Heart left ventricle (tissue), 13 donors: ENCODE measurements at regions not wholly inside any gene's neighbourhood (a gene's known extent, or its start where the extent isn't known, plus 50 kb on each side); places are given as distances from the start of the nearest gene placed in this dataset.

Experiments used
- POLR2A ChIP-seq, 2 donors: fragments of 450-650 bp; IDR thresholded peaks; one replicate each; pipeline ENCODE4 v1.6.1; 2017; ENCODE audit warnings: antibody characterized with exemption in 2 of 2, mild to moderate bottlenecking in 2 of 2, moderate library complexity in 2 of 2
- TF ChIP-seq, protein P1 (sequence below), 12 donors: fragments of 200-600 bp; sonication (generic) in 4 of 12; IDR thresholded peaks; one replicate each; pipeline versions ENCODE4 v1.5.0 to v1.8.0; 2018 to 2022; ENCODE audit warnings: antibody characterized with exemption in 12 of 12, mild to moderate bottlenecking in 5 of 12
- donor health status: ischemic (EF 13 %, LVEDD 7.1; RV severe dilation, severe dysfunction).
- donor health status: DM: no; HTN: yes; CAD: no.
- donor health status: DM: no; HTN: no; CAD: no.
- donor health status: ischemic (EF 25% LVEDD 6.9; RV normal size, moderate dysfunction).
- donor health status: ischemic (EF 25% LVEDD 5.7; RV mildly dilated, moderate dysfunction).
- donor health status: ischemic (EF 35%, LVEDD 5.7; RV mildly dilated, moderate dysfunction).
- donor health status: nonischemic (EF 11% LVEDD 7.7; RV severe dilation, severe dysfunction).
- donor health status: DM: yes; HTN: yes; CAD: no.
- donor health status: PGD.
- donor health status: ischemic (EF 29% LVEDD 5.4; RV normal size, mild dysfunction).
- donor health status: nonischemic (EF 23%, LVEDD 6.1; RV moderate dilation, normal function).

DNA sequence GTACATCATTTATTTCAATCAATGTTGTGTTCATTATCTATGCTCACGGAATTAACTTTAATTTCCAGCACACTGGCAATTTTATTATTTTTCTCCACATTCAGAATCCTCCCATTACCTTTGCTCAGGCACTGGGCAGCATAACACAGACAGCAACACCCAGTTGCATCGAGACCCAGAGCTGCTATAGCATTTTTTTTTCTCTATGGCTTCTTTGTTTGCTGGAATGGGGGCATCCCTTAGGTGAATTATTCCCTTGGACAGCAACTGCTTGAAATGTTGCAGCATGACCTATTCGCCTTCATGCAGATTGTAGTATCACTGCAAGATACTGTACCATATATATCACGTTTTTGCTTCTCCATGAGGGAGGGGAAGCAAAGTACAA is 88.8 kb downstream of the CHD9NB start:
- TF ChIP-seq, protein P1, sequence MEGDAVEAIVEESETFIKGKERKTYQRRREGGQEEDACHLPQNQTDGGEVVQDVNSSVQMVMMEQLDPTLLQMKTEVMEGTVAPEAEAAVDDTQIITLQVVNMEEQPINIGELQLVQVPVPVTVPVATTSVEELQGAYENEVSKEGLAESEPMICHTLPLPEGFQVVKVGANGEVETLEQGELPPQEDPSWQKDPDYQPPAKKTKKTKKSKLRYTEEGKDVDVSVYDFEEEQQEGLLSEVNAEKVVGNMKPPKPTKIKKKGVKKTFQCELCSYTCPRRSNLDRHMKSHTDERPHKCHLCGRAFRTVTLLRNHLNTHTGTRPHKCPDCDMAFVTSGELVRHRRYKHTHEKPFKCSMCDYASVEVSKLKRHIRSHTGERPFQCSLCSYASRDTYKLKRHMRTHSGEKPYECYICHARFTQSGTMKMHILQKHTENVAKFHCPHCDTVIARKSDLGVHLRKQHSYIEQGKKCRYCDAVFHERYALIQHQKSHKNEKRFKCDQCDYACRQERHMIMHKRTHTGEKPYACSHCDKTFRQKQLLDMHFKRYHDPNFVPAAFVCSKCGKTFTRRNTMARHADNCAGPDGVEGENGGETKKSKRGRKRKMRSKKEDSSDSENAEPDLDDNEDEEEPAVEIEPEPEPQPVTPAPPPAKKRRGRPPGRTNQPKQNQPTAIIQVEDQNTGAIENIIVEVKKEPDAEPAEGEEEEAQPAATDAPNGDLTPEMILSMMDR (IDR thresholded peaks at IDR 0.05): no peak
- no peak for TF ChIP-seq POLR2A (IDR thresholded peaks at IDR 0.05)
